OCI-LY1 (cell line): ENCODE measurements at regions not wholly inside any gene's neighbourhood (a gene's known extent, or its start where the extent isn't known, plus 50 kb on each side); places are given as distances from the start of the nearest gene placed in this dataset.
"Not testable (repeated sequence)": the region's sequence is repeated elsewhere in the genome, so short reads cannot be mapped to it uniquely, and the experiment has no call there.

Experiments
- EZH2 ChIP-seq: fragments of 200-600 bp; sonication (generic), shearing (Covaris generic); IDR thresholded peaks from 2 replicates; pipeline ENCODE4 v1.8.0; 2017; ENCODE audit warnings: borderline replicate concordance, mixed run types, mild to moderate bottlenecking, antibody characterized with exemption, low read length, moderate library complexity, mixed read lengths
- TF ChIP-seq, protein P1 (sequence below): fragments of 200-600 bp; sonication (generic), shearing (Covaris generic); IDR thresholded peaks from 2 replicates; pipeline ENCODE4 v1.5.1; 2017; ENCODE audit warnings: mild to moderate bottlenecking, antibody characterized with exemption, low read length, moderate library complexity, mixed read lengths

GRCh38 chr3:43227685-43228084 lies 58.7 kb upstream of the SNRK start:
- TF ChIP-seq, protein P1, sequence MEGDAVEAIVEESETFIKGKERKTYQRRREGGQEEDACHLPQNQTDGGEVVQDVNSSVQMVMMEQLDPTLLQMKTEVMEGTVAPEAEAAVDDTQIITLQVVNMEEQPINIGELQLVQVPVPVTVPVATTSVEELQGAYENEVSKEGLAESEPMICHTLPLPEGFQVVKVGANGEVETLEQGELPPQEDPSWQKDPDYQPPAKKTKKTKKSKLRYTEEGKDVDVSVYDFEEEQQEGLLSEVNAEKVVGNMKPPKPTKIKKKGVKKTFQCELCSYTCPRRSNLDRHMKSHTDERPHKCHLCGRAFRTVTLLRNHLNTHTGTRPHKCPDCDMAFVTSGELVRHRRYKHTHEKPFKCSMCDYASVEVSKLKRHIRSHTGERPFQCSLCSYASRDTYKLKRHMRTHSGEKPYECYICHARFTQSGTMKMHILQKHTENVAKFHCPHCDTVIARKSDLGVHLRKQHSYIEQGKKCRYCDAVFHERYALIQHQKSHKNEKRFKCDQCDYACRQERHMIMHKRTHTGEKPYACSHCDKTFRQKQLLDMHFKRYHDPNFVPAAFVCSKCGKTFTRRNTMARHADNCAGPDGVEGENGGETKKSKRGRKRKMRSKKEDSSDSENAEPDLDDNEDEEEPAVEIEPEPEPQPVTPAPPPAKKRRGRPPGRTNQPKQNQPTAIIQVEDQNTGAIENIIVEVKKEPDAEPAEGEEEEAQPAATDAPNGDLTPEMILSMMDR = not testable (repeated sequence)
- not testable (repeated sequence) for TF ChIP-seq EZH2
